GM12892 (cell line): ENCODE measurements at regions not wholly inside any gene's neighbourhood (a gene's known extent, or its start where the extent isn't known, plus 50 kb on each side); places are given as distances from the start of the nearest gene placed in this dataset.

Source experiments
- POLR2A ChIP-seq: IDR thresholded peaks from 2 replicates; pipeline ENCODE4 v1.6.1; 2011; ENCODE audit warnings: low read depth, low read length, control low read depth
- TAF1 ChIP-seq: IDR thresholded peaks from 2 replicates; pipeline ENCODE4 v1.6.1; 2011; ENCODE audit warnings: low read depth, mild to moderate bottlenecking, control low read depth, low read length, borderline replicate concordance

- TF ChIP-seq POLR2A (no peak), TAF1 (no peak)
These were observed 430.5 kb downstream of the MDFIC start for GRCh38 chr7:115352375-115352774.
